K562 (cell line): ENCODE measurements at regions not wholly inside any gene's neighbourhood (a gene's known extent, or its start where the extent isn't known, plus 50 kb on each side); places are given as distances from the start of the nearest gene placed in this dataset.

Experiments
- ATAC-seq: fragments of 200-7000 bp; cut with Tn5 transposase; 3 replicates; pipeline ENCODE4 v1.9.1; 2020; ENCODE audit warnings: moderate library complexity
- BruUV-seq: library from RNA; stranded (reverse); fragments of 400-500 nt; replicated peaks from 2 replicates; lab custom pipeline; 2021; lab: Mats Ljungman, UMichigan
- CTCF ChIA-PET: fragments of 300-600 bp; formaldehyde crosslinking; extraction: SDS; loops from one replicate; lab custom pipeline; 2021; ENCODE audit warnings: low intra/inter-chr PET ratio; lab: Yijun Ruan, JAX
- POLR2A ChIA-PET: fragments of 300-600, 350-650 bp; sonication (Branson Sonifier 250); formaldehyde crosslinking; extraction: SDS; loops from one replicate; lab custom pipeline; 2021; ENCODE audit warnings: antibody characterized with exemption, inconsistent platforms; lab: Yijun Ruan, JAX
- DNase-seq, 4 experiments: peaks; one replicate each; pipeline versions ENCODE4 v3.0.0 to v3.0.0-alpha.2; 2011 to 2018; ENCODE audit warnings: low spot score in 3 of 4, mixed read lengths in 3 of 4; ENCODE audit errors: extremely low read depth in 1 of 4
- FAIRE-seq: peaks from 2 replicates; lab custom pipeline; 2011; peaks lifted over from hg19 to GRCh38; lab: Jason Lieb, UNC
- H2AFZ ChIP-seq: 2 replicates; pipeline ENCODE4 v1.6.0; 2011; ENCODE audit warnings: low read depth, low read length, control low read depth, inconsistent platforms
- H3K27ac ChIP-seq: fragments of 200-600 bp; 3 replicates; pipeline ENCODE4 v1.8.0; 2011; ENCODE audit warnings: low read depth, mild to moderate bottlenecking, control low read depth, inconsistent platforms, low read length, moderate library complexity, mixed read lengths; ENCODE audit errors: extremely low read depth
- H3K27me3 ChIP-seq, 2 experiments: fragments of 300-600 bp in 1 of 2; 2 replicates in 1 of 2; 3 replicates in 1 of 2; pipeline versions ENCODE4 v1.6.0 to v1.8.0; 2011; ENCODE audit warnings: inconsistent platforms in 2 of 2, low read length in 2 of 2, mild to moderate bottlenecking in 1 of 2, mixed read lengths in 1 of 2, moderate library complexity in 1 of 2; ENCODE audit not compliant: control insufficient read depth in 2 of 2, insufficient read depth in 2 of 2
- H3K36me3 ChIP-seq: fragments of 300-600 bp; 3 replicates; pipeline ENCODE4 v1.8.0; 2011; ENCODE audit warnings: mild to moderate bottlenecking, low read length, inconsistent platforms; ENCODE audit not compliant: control insufficient read depth, insufficient read depth
- H3K4me1 ChIP-seq, 2 experiments: fragments of 200-600 bp in 1 of 2; replicated peaks in 1 of 2; 2 replicates in 1 of 2; 3 replicates in 1 of 2; pipeline versions ENCODE4 v1.5.1 to v1.8.0; 2011; ENCODE audit warnings: inconsistent platforms in 2 of 2, low read length in 2 of 2, mild to moderate bottlenecking in 1 of 2, mixed read lengths in 1 of 2, moderate library complexity in 1 of 2; ENCODE audit not compliant: control insufficient read depth in 2 of 2, insufficient read depth in 2 of 2
- H3K4me2 ChIP-seq: 2 replicates; pipeline ENCODE4 v1.6.1; 2011; ENCODE audit warnings: low read length, control low read depth, inconsistent platforms, mixed read lengths; ENCODE audit not compliant: insufficient read depth
- H3K4me3 ChIP-seq: fragments of 200-600 bp; sonication (generic), shearing (Covaris generic); 2 replicates; pipeline ENCODE4 v1.5.1; 2016; ENCODE audit warnings: control low read depth, inconsistent platforms
- H3K79me2 ChIP-seq: fragments of 200-600 bp; 3 replicates; pipeline ENCODE4 v1.8.0; 2011; ENCODE audit warnings: low read length, inconsistent platforms; ENCODE audit not compliant: control insufficient read depth, insufficient read depth
- H3K9ac ChIP-seq, 2 experiments: 2 replicates each; pipeline versions ENCODE4 v1.6.0 to v1.6.1; 2011; ENCODE audit warnings: low read depth in 2 of 2, low read length in 2 of 2, control low read depth in 1 of 2, inconsistent platforms in 1 of 2, mild to moderate bottlenecking in 1 of 2, mixed read lengths in 1 of 2; ENCODE audit not compliant: insufficient read depth in 1 of 2
- H3K9me1 ChIP-seq: one replicate; pipeline ENCODE4 v1.6.0; 2011; ENCODE audit warnings: inconsistent platforms, mild to moderate bottlenecking, low read length, moderate library complexity; ENCODE audit not compliant: control insufficient read depth, insufficient read depth
- H3K9me3 ChIP-seq: replicated peaks from 2 replicates; pipeline ENCODE4 v1.5.1; 2011; ENCODE audit warnings: low read depth, low read length, inconsistent platforms; ENCODE audit not compliant: control insufficient read depth, insufficient read depth
- H4K20me1 ChIP-seq: replicated peaks from 2 replicates; pipeline ENCODE4 v1.6.1; 2011; ENCODE audit warnings: low read length, inconsistent platforms, mixed read lengths; ENCODE audit not compliant: control insufficient read depth, insufficient read depth
- ARID1B ChIP-seq: fragments of 450-650 bp; IDR thresholded peaks from 2 replicates; pipeline ENCODE4 v1.6.1; 2016; ENCODE audit warnings: antibody characterized with exemption, mild to moderate bottlenecking, inconsistent platforms
- CHD2 ChIP-seq: IDR thresholded peaks from 2 replicates; pipeline ENCODE4 v1.6.1; 2011; ENCODE audit warnings: low read depth, low read length
- FOXA3 ChIP-seq, 2 experiments: fragments of 450-650 bp in 1 of 2; sonication (generic) in 1 of 2; formaldehyde crosslinking; IDR thresholded peaks in 1 of 2; conservative IDR thresholded peaks in 1 of 2; 2 replicates each; pipeline versions ENCODE4 v1.4.0 to v1.8.0; 2020 to 2022; ENCODE audit warnings: mild to moderate bottlenecking in 2 of 2, missing genetic modification reagents in 1 of 2
- FOXP1 ChIP-seq: sonication (generic); formaldehyde crosslinking; IDR thresholded peaks from 2 replicates; pipeline ENCODE4 v1.8.0; 2022; ENCODE audit warnings: mild to moderate bottlenecking, missing genetic modification reagents
- IFI16 ChIP-seq: fragments of 250-450 bp; sonication (Bioruptor Pico); IDR thresholded peaks from 2 replicates; pipeline ENCODE4 v2.1.2; 2022; ENCODE audit warnings: mild to moderate bottlenecking, inconsistent platforms
- JUND ChIP-seq, 2 experiments: IDR thresholded peaks; 2 replicates in 1 of 2; 3 replicates in 1 of 2; pipeline ENCODE4 v1.6.1; 2011; ENCODE audit warnings: borderline replicate concordance in 2 of 2, low read depth in 2 of 2, low read length in 2 of 2, improper control_type of control experiment in 1 of 2, missing biosample characterization in 1 of 2, missing genetic modification characterization in 1 of 2, missing genetic modification reagents in 1 of 2
- MBD2 ChIP-seq: sonication (generic); IDR thresholded peaks from 2 replicates; pipeline ENCODE4 v1.6.1; 2016; ENCODE audit warnings: low read depth, borderline replicate concordance
- NFE2L1 ChIP-seq: fragments of 450-650 bp; IDR thresholded peaks from 2 replicates; pipeline ENCODE4 v1.6.1; 2016; ENCODE audit warnings: missing genetic modification characterization, low read depth, mild to moderate bottlenecking, missing compliant biosample characterization, moderate library complexity, borderline replicate concordance
- NFRKB ChIP-seq: fragments of 450-650 bp; IDR thresholded peaks from 2 replicates; pipeline ENCODE4 v1.6.1; 2016; ENCODE audit warnings: low read depth
- NR2C2 ChIP-seq, 2 experiments: fragments of 200-800 bp in 1 of 2; sonication (Bioruptor generic) in 1 of 2; sonication (generic) in 1 of 2; formaldehyde crosslinking in 1 of 2; IDR thresholded peaks; 2 replicates each; pipeline versions ENCODE4 v1.6.1 to v1.8.0; 2016 to 2022; ENCODE audit warnings: mild to moderate bottlenecking in 1 of 2, missing compliant biosample characterization in 1 of 2, missing genetic modification characterization in 1 of 2, missing genetic modification reagents in 1 of 2
- PTTG1 ChIP-seq: fragments of 450-650 bp; IDR thresholded peaks from 2 replicates; pipeline ENCODE4 v1.6.1; 2016; ENCODE audit warnings: low read depth, mild to moderate bottlenecking, missing genetic modification characterization, missing compliant biosample characterization
- STAG1 ChIP-seq: sonication (generic); formaldehyde crosslinking; IDR thresholded peaks from 2 replicates; pipeline ENCODE4 v1.5.0; 2020; ENCODE audit warnings: missing genetic modification reagents, borderline replicate concordance
- XRCC3 ChIP-seq: fragments of 450-650 bp; IDR thresholded peaks from 2 replicates; pipeline ENCODE4 v1.6.1; 2017; ENCODE audit warnings: mild to moderate bottlenecking, moderate library complexity
- ZEB2 ChIP-seq: fragments of 450-650 bp; IDR thresholded peaks from 2 replicates; pipeline ENCODE4 v1.6.1; 2016
- ZNF354B ChIP-seq: fragments of 250-450 bp; sonication (Bioruptor Pico); IDR thresholded peaks from 2 replicates; pipeline ENCODE4 v1.4.0; 2020
- ZNF57 ChIP-seq: fragments of 450-650 bp; formaldehyde crosslinking; IDR thresholded peaks from 2 replicates; pipeline ENCODE4 v1.4.0; 2020; ENCODE audit warnings: mild to moderate bottlenecking, moderate library complexity
- WGBS: fragments of 100-300 bp; shearing (Covaris generic); methylation state at CpG from one replicate; pipeline ENCODE4 v1.1.6; 2016; ENCODE audit warnings: low coverage, mixed read lengths; ENCODE audit not compliant: insufficient coverage; ENCODE audit errors: missing lambda C conversion rate; 5-methylcytosine and 5-hydroxymethylcytosine counted together
- in situ Hi-C: fragments of 300-500 bp; cut with MboI; formaldehyde crosslinking; loops from 4 replicates; pipeline ENCODE4 v1.15.0; 2018; ENCODE audit warnings: inconsistent platforms, mixed read lengths
- intact Hi-C: fragments of 100-400 bp; cut with micrococcal nuclease; formaldehyde crosslinking; loops from 2 replicates; pipeline ENCODE4 v1.14.2; 2022
- TF ChIP-seq, protein P1 (sequence below): fragments of 150-350 bp; conservative IDR thresholded peaks from 2 replicates; pipeline ENCODE4 v1.6.1; 2014; ENCODE audit warnings: low read length
- TF ChIP-seq, protein P2 (sequence below): IDR thresholded peaks from 2 replicates; pipeline ENCODE4 v1.6.1; 2014; ENCODE audit warnings: antibody characterized with exemption
- TF ChIP-seq, protein P3 (sequence below): fragments of 200-800 bp; sonication (Bioruptor generic); IDR thresholded peaks from 2 replicates; pipeline ENCODE4 v1.6.1; 2017; ENCODE audit warnings: missing genetic modification characterization, missing compliant biosample characterization

DNA sequence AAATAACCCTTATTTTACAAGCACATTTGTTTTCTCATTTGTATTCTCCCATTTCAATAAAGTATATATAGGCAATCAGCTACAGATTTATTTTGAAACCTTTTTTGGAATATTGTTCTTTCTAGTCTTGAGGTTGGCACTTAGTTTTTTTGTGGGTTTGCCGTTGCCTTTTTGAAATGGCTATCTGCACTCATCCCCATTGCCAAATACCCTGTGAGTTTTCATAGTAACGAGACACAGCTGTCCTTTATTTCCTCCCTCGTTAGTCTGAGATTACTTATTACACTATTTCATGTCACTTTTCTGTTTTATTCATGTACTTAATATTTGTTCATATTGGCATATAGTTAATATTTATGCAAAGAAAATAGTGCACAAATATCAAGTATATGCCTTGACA, 1104.0 kb downstream of the SLC6A15 start:
- Histone ChIP-seq H3K4me2 (no peak overlapping the region), H3K27ac (no peak overlapping the region), H4K20me1 (no peaks in the 10 kb centered on the region), H3K27me3 (no peaks in the 10 kb centered on the region), H2AFZ (no peak overlapping the region), H3K9me3 (no peaks in the 10 kb centered on the region), H3K9ac (no peak overlapping the region), H3K79me2 (no peaks in the 10 kb centered on the region), H3K4me1 (no peaks in the 10 kb centered on the region), H3K4me3 (no peak overlapping the region)
- in situ Hi-C loops, result no loop called here
- DNase-seq, result no peak
- no peak for ATAC-seq
- ChIA-PET POLR2A (no interaction called here), CTCF (no interaction called here)
- BruUV-seq, result no TSS peak
- TF ChIP-seq, protein P1, sequence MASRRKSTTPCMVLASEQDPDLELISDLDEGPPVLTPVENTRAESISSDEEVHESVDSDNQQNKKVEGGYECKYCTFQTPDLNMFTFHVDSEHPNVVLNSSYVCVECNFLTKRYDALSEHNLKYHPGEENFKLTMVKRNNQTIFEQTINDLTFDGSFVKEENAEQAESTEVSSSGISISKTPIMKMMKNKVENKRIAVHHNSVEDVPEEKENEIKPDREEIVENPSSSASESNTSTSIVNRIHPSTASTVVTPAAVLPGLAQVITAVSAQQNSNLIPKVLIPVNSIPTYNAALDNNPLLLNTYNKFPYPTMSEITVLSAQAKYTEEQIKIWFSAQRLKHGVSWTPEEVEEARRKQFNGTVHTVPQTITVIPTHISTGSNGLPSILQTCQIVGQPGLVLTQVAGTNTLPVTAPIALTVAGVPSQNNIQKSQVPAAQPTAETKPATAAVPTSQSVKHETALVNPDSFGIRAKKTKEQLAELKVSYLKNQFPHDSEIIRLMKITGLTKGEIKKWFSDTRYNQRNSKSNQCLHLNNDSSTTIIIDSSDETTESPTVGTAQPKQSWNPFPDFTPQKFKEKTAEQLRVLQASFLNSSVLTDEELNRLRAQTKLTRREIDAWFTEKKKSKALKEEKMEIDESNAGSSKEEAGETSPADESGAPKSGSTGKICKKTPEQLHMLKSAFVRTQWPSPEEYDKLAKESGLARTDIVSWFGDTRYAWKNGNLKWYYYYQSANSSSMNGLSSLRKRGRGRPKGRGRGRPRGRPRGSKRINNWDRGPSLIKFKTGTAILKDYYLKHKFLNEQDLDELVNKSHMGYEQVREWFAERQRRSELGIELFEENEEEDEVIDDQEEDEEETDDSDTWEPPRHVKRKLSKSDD, result no peak
- TF ChIP-seq MBD2 (no peak), ARID1B (no peak), IFI16 (CRISPR knock-in tag) (no peak), FOXA3 (CRISPR knock-in tag; conservative IDR thresholded peaks at IDR 0.05 in 1 of 2, IDR thresholded peaks at IDR 0.05 in 1 of 2) (no peak), NFE2L1 (tag) (no peak), JUND (IDR thresholded peaks at IDR 0.05; ENCODE audit: borderline replicate concordance, low read depth, low read length) (no peak), JUND (tag; IDR thresholded peaks at IDR 0.05; ENCODE audit: borderline replicate concordance, low read depth, low read length) (no peak), STAG1 (CRISPR knock-in tag) (no peak), CHD2 (no peak), NFRKB (no peak), ZEB2 (no peak), XRCC3 (no peak), PTTG1 (tag) (no peak), FOXP1 (CRISPR knock-in tag) (no peak), ZNF57 (no peak), NR2C2 (CRISPR knock-in tag; IDR thresholded peaks at IDR 0.05) (no peak), NR2C2 (tag; IDR thresholded peaks at IDR 0.05) (no peak), ZNF354B (CRISPR knock-in tag) (no peak)
- TF ChIP-seq, protein P2, sequence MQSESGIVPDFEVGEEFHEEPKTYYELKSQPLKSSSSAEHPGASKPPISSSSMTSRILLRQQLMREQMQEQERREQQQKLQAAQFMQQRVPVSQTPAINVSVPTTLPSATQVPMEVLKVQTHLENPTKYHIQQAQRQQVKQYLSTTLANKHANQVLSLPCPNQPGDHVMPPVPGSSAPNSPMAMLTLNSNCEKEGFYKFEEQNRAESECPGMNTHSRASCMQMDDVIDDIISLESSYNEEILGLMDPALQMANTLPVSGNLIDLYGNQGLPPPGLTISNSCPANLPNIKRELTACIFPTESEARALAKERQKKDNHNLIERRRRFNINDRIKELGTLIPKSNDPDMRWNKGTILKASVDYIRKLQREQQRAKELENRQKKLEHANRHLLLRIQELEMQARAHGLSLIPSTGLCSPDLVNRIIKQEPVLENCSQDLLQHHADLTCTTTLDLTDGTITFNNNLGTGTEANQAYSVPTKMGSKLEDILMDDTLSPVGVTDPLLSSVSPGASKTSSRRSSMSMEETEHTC, result no peak
- TF ChIP-seq, protein P3, sequence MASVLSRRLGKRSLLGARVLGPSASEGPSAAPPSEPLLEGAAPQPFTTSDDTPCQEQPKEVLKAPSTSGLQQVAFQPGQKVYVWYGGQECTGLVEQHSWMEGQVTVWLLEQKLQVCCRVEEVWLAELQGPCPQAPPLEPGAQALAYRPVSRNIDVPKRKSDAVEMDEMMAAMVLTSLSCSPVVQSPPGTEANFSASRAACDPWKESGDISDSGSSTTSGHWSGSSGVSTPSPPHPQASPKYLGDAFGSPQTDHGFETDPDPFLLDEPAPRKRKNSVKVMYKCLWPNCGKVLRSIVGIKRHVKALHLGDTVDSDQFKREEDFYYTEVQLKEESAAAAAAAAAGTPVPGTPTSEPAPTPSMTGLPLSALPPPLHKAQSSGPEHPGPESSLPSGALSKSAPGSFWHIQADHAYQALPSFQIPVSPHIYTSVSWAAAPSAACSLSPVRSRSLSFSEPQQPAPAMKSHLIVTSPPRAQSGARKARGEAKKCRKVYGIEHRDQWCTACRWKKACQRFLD, result no peak
- TF ChIP-seq, all 486 proteins: peak for 0
- no peak for FAIRE-seq
- intact Hi-C loops, result no loop called here
- H3K9me1 ChIP-seq, result no peaks in the 10 kb centered on the region
- H3K36me3 ChIP-seq, result no peaks in the 10 kb centered on the region
- WGBS, result 0% methylated on average over 3 of the region's 3 CpGs
